ENCODE measurements at regions not wholly inside any gene's neighbourhood (a gene's known extent, or its start where the extent isn't known, plus 50 kb on each side); places are given as distances from the start of the nearest gene placed in this dataset.

- no peak for DNase-seq (ENCODE audit: low spot score)
These were observed 50.6 kb upstream of the PTGR2 start for GRCh38 chr14:73800970-73801515.

- DNase-seq (ENCODE audit: low spot score) = no peak
These were observed 53.9 kb upstream of the PTGR2 start for GRCh38 chr14:73797543-73798265.

GRCh38 chr14:73796893-73797542 is 54.6 kb upstream of the PTGR2 start:
- DNase-seq (ENCODE audit: low spot score) = no peak

DNA sequence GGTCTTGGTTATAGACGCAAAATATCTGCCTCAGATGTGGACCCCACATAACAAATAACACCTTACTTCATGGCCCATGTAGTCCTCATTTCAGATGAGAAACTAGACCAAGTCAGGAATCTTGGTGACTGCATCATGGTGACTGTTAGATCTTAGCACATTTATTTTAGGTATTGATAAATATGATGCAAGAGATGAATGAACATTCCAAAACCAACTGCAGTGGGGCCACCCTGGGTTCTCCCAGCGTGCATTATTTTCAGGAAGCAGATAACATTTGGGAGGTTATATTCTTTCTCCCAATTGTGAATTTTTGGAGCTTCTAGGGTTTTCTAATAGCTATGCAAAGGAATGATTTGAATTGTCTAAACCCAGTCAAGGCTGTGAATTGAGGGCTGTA is 55.2 kb upstream of the PTGR2 start:
- no peak for DNase-seq (ENCODE audit: low spot score)

GRCh38 chr14:73795974-73796373 is 55.7 kb upstream of the PTGR2 start:
- no peak for DNase-seq (ENCODE audit: low spot score)

- DNase-seq (ENCODE audit: low spot score) = no peak
These were observed 56.2 kb upstream of the PTGR2 start for GRCh38 chr14:73795466-73795865.

- DNase-seq (ENCODE audit: low spot score) = no peak
These were observed 57.5 kb upstream of the PTGR2 start for GRCh38 chr14:73794146-73794545.

GRCh38 chr14:73792481-73792880 is 59.1 kb upstream of the PTGR2 start:
- no peak for DNase-seq (ENCODE audit: low spot score)

DNA sequence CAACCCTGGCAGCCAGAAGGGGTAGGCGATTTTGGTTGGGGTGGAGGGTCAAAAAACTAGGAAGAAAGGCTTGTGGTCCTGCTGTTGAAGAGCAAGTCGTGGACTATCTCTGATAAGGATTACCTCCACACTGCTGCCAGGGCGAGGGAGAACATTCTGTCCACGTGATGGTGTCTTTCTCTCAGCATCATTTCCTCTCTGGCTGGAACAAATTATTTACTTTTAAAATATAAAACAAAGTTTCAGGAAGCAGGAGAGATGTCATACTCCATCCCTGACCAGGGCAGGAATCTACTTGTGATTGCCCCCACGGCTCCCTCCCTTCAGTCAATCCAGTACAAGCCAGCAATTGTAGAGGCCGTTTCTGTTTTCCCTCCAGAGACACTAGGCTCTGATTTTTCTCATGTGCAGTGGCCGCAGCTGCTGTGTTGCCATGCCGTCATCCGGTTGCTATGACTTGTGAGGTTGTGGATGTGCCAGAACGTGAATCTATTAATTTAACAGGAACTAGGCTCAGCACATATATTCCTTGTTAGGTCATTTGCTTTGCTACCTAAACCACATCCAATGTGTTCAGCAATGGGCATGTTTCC is 61.5 kb upstream of the PTGR2 start:
- DNase-seq (ENCODE audit: low spot score) = peak; percentile 94

DNA sequence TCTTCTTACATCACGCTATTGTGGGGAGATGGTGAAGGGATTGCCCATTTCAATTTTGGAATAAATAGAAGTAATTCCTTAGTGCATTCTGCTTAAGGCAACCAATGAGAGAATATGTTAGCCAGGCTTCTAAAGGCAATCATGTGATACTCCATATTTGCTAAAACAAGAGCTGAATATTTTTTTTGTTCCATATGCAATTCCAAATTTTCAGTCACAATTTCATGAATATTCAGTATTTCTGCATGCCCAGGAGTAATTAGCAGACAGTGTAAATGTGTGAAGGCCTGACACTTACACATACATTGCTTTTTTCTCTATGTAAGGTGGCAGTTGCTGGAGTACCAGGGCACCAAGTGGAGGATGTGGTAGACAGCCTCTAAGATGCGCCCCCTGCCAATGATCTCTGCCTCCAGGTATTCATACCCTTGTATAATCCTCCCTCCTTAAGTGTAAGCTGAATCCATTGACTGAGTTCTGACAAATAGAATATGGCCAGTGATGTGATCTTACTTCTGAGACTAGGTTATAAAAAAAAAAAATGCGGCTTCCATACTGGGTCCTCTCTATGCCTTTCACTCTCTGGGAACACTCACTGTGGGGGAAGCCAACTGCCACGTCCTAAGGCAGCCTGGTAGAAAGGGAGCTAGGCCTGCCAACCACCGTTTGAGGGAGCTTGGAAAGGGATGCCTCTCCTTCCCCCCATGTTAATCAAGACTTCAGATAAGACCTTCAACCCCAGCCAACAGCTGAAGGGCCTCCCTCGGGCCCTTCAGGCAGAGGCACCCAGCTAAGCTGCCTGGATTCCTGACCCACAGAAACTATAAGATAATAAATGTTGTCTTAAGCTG is 62.7 kb upstream of the PTGR2 start:
- DNase-seq (ENCODE audit: low spot score) = no peak

DNA sequence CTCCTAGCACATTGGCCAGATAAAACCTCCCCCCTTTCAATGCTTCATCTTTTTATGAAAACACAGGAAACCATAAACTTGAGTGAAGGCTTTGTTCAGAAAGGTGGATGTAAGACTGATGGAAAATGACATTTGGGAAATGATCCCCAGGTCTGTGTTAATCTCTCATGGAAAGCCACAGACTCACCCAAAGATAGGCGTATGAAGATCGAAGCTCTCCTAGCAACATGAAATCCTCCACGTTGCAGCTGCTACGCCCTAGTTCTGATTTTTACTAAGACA is 63.4 kb upstream of the PTGR2 start:
- DNase-seq (ENCODE audit: low spot score) = no peak

DNA sequence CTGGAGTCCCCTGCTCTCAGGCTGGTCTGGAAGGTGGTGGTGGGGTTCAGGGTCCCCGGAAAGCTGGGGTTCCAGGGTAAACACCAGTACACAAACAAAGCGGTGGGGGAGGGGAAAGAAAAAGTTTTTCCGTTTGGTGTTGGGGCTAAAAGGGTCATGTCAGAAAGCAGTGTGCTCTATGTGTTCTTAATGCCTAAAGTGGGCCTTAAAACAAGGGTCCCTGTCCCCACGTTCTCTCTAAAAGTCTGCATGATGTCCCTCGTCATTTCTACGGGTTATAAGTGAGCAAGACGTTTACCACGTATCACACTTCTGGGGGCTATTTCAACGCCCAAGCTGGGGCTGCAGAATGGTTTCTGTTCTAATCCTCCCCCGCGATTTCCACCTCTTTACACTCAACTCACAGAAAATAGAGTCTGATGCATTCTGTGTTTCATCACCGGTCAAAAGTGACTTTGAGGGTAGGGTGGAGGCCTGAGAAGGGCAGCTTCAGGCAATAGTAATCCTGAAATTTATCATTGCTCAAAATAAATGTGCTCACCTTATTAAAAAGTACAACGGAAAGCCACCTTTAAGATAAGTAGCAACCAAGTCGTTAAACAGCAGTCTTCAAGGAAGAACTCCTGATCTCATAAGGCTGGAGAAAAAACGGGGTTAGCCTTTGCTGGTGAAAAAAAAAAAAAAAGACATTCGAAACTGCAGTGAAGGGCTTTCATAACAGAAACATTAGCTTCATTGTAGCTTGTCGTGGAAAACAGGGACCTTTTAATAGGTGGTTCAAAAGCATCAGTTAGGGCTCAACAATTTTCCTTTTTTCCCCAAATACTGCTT is 63.9 kb upstream of the PTGR2 start:
- DNase-seq (ENCODE audit: low spot score) = peak; percentile 49

- DNase-seq (ENCODE audit: low spot score) = peak; percentile 81
These were observed 64.8 kb upstream of the PTGR2 start for GRCh38 chr14:73786636-73787485.

DNA sequence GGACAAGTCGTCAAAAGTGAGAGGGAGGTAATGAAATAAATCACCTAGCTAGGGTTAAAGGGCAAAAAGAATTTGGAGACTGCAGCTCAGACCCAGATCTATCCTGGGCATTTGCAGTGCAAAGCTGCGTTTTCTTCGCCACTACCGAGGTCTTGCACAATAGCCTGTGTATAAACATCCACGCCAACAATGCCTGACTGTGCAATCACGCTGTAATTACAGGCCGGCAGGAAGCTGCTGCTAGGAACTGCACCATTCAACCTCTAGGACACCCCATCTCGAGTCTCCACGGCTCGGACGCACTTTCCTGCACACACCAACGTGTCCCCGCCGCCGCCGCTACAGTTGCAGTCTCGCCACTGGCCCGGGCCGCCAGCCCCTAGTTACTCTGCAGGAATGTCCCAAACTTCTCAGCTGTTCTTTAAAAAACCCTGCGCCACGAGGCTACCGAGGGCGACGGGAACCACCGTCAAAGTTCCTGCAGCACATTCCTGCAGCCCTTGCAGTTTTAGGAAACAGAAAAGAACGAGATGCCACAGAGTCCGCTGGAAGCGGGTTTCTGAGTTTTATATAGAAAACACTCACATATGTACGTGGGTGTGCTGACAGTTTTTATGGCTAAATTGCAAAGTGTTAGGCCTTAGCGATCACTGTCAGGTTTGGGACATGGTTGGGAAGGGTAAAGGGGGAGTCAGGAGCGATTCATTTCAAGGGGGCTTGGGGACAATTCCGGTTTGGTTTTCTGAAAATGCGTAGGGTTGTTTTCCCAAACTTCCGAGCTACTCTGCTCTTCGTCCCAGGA is 65.6 kb upstream of the PTGR2 start:
- DNase-seq (ENCODE audit: low spot score) = peak; percentile 81

DNA sequence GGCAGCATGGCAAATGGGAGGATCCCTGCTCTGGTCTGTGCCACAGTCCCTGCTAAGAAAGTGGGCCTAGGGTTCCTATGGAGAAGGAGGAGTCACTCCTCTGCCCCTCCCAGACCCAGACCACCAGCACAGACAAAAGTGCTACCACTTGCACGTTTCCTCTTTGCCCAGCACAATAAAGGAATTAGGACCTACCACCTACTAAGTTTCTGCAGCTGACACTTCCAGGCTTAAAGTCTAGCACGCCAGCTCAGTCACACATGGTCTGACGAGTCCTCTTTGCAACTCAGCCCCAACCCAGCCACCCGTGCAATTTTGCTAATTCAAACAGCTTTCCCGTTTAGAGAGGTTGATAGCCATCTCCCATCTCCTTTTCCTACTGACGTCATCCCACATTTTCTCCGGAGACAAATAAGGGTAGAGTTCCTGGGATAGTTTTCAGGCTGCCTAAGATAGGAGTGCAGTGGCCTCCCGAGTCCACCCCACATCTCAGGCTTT is 66.2 kb upstream of the PTGR2 start:
- DNase-seq (ENCODE audit: low spot score) = no peak

DNA sequence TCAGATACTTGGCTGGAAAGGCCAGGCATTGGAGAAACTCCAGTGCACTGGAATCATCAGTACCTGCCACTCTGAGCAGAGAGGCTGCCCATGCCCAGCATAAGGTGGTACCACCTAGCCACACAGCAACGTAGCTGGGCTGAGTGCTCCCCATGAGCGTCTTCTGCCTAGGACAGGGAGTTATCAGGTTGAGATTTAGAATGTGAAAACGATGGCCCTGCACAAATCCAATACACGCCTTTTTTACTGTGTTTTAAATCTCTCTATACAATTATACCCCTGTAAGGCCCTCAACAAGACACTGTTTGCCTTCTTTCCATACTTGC is 66.7 kb upstream of the PTGR2 start:
- DNase-seq (ENCODE audit: low spot score) = no peak

DNA sequence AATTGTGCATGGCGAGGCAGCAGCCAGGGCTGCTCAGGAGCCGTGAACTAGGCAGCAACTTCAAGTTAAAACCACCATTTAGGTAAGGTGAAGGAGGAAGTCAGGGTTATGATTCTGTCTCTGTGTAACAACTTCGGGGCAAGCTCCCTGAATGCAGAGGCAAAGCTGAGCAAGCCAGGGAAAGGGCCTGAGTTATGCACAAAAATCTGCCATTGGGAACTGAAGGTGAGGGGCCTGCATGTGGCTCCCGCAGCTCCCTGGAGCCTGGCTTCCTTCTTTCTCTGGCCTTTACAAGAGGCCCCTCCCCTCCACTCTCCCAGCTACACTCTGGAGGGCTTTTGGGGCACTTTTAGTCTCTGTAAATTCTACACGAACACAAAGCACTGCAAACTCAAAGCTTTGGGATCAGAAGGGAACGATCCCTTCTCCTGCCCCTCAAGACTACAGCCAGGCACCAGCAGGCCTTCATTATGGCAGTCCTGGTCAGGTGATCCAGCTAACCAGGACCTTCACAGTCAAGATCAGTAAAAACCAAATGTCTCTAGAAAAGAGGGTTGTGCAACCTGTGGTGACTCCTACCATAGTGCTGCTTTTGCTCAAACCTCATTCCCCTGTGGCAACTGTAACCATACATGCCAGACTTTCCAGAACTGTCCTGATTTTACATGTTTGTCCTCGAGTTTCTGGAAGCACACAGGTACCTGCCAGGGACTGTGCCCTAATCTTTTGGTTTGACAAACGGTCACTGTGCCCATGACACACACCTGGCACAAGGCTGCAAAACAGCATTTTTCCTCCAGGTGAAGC is 67.2 kb upstream of the PTGR2 start:
- DNase-seq (ENCODE audit: low spot score) = no peak

DNA sequence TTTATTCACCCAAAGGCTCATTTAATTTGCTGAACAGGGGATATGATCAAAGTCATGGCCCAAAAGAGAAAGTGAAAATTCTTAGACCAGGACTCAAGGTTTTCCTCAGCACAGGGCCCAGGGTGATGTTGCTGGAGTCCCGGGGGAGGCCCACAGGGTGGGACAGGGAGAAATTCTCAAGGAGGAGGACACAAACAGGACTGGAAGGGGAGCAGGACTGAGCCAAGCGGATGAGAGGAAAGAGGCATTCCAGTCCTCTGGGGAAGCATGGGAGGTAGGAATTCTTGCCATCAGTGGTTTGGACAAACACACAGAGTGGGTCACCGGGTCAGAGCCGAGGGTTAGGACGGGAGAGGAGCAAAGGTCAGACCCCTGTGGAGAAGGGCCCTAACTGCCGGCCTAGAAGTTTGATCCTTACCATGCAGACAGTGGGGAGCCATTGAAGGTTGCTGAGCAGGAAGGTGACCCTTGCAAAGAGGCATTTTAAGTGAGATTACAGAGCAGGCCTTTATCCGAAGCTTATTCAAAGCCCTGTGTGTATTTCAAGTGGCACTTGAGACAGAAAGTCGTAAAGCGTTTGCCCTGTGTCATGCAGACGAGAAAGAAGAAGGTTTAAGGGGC is 68.4 kb upstream of the PTGR2 start:
- no peak for DNase-seq (ENCODE audit: low spot score)

Measured in globus pallidus (tissue), 1 donor.